ENCODE measurements at regions not wholly inside any gene's neighbourhood (a gene's known extent, or its start where the extent isn't known, plus 50 kb on each side); places are given as distances from the start of the nearest gene placed in this dataset.
"Not testable (repeated sequence)": the region's sequence is repeated elsewhere in the genome, so short reads cannot be mapped to it uniquely, and the experiment has no call there.

DNA sequence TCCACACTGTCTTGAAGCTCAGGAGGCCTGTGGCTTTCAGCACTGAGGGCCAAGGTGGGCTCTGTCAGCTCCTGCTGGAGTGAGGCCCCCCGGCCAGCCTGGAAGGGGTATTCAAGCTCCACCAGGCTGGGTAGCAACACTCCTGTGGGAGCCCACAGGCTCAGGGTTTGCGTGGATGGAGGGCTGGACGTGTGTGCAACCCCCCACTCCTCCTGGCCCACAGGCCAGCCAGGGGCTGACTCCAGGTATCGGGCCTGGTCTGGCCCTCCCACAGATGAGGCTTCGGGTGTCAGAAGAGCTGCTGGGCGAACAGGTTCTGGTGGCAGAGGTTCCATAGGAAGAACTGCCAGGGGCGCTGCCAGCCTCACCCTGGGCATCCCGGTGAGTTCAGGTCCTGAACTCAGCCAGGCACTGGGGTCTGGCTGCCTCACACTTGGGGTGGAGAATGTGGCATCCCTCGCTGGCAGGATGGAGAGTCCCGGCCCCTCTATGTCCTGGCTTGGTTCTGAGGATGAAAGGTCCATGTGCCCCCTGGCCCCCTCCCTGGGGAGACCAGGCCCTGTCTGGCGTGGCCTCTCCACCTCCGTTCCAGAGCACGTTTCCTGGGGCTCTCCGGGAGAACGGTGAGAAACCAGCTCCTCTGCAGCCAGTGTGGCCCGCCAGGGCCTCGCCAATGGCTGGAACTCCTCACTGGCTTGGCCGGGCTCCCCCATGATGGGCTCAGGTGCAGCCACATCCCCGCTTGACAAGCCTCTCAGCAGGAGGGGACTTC, 64.6 kb upstream of the TARDBP start:
- TF ChIP-seq ISL1 (CRISPR knock-in tag; IDR thresholded peaks at IDR 0.05) (no peak), ZNF8 (CRISPR knock-in tag; IDR thresholded peaks at IDR 0.05) (no peak), GLIS3 (CRISPR knock-in tag; IDR thresholded peaks at IDR 0.05) (no peak), TCF4 (CRISPR knock-in tag; IDR thresholded peaks at IDR 0.05; ENCODE audit: borderline replicate concordance) (no peak)
- no peak for ATAC-seq

GRCh38 chr1:10948463-10948775, 64.0 kb upstream of the TARDBP start:
- TF ChIP-seq CSDC2 (CRISPR knock-in tag; IDR thresholded peaks at IDR 0.05) (no peak), ZNF8 (CRISPR knock-in tag; IDR thresholded peaks at IDR 0.05) (no peak), GLIS3 (CRISPR knock-in tag; IDR thresholded peaks at IDR 0.05) (no peak), RARB (CRISPR knock-in tag; IDR thresholded peaks at IDR 0.05) (no peak)
- no peak for ATAC-seq

DNA sequence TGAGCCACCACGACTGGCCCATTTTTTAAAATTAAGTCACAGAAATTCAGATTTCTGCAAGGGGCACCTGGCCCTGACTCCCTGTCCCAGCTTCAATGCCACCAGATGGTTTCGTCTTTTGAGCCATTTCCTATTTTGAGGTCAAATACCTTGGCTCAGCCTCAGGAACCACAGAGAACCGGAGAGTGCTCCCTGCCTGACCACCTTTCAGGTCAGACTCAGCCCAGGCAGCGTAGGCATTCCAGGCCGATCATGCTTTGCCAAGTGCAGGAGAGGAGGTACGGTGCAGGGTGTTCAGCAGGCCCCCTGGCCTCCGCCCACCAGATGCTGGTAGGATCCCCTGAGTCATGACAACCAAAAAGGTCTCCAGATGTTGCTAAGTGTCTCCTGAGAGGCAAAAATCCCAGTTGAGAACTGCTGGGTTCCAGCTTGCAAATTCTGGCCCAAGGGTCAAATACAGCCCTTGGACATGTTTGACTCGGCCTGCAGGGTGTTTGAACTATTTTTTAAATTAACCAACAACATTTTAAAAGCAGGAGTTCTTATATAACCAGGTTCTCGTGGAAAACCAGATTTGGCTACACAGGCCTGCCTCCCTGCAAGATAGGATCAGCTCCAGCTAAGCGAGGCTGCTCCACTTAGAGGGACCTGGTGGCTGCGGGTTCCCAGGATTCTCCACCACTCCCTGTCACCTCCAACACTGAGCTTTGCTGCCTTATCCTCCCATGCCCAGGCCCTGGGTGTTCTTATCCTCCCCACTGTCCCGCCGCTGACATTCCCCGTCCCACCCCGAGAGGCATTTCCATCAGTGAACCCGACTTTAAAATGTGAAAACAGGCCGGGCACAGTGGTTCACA, 61.9 kb upstream of the TARDBP start:
- no peak for ATAC-seq
- TF ChIP-seq ZNF565 (CRISPR knock-in tag; conservative IDR thresholded peaks at IDR 0.05; ENCODE audit: low read depth) (no peak), RARB (CRISPR knock-in tag; IDR thresholded peaks at IDR 0.05) (no peak), PPARA (CRISPR knock-in tag; IDR thresholded peaks at IDR 0.05; ENCODE audit: borderline replicate concordance) (no peak), POU6F1 (CRISPR knock-in tag; IDR thresholded peaks at IDR 0.05; ENCODE audit: borderline replicate concordance, low read depth) (no peak), ESRRG (CRISPR knock-in tag; IDR thresholded peaks at IDR 0.05) (no peak), ZFP3 (CRISPR knock-in tag; IDR thresholded peaks at IDR 0.05) (no peak), BACH2 (CRISPR knock-in tag; IDR thresholded peaks at IDR 0.05; ENCODE audit: borderline replicate concordance) (no peak), ZFP30 (CRISPR knock-in tag; IDR thresholded peaks at IDR 0.05) (no peak), ZNF8 (CRISPR knock-in tag; IDR thresholded peaks at IDR 0.05) (no peak), GLIS3 (CRISPR knock-in tag; IDR thresholded peaks at IDR 0.05) (no peak), CSDC2 (CRISPR knock-in tag; IDR thresholded peaks at IDR 0.05) (no peak), OSR1 (CRISPR knock-in tag; IDR thresholded peaks at IDR 0.05) (no peak), ARNTL (CRISPR knock-in tag; IDR thresholded peaks at IDR 0.05; ENCODE audit: borderline replicate concordance, low read depth) (no peak), ISL1 (CRISPR knock-in tag; IDR thresholded peaks at IDR 0.05) (no peak), ZC3H10 (CRISPR knock-in tag; IDR thresholded peaks at IDR 0.05) (no peak)
- TF ChIP-seq, protein P1, sequence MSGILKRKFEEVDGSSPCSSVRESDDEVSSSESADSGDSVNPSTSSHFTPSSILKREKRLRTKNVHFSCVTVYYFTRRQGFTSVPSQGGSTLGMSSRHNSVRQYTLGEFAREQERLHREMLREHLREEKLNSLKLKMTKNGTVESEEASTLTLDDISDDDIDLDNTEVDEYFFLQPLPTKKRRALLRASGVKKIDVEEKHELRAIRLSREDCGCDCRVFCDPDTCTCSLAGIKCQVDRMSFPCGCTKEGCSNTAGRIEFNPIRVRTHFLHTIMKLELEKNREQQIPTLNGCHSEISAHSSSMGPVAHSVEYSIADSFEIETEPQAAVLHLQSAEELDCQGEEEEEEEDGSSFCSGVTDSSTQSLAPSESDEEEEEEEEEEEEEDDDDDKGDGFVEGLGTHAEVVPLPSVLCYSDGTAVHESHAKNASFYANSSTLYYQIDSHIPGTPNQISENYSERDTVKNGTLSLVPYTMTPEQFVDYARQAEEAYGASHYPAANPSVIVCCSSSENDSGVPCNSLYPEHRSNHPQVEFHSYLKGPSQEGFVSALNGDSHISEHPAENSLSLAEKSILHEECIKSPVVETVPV (CRISPR knock-in tag; IDR thresholded peaks at IDR 0.05): no peak
- TF ChIP-seq, protein P2, sequence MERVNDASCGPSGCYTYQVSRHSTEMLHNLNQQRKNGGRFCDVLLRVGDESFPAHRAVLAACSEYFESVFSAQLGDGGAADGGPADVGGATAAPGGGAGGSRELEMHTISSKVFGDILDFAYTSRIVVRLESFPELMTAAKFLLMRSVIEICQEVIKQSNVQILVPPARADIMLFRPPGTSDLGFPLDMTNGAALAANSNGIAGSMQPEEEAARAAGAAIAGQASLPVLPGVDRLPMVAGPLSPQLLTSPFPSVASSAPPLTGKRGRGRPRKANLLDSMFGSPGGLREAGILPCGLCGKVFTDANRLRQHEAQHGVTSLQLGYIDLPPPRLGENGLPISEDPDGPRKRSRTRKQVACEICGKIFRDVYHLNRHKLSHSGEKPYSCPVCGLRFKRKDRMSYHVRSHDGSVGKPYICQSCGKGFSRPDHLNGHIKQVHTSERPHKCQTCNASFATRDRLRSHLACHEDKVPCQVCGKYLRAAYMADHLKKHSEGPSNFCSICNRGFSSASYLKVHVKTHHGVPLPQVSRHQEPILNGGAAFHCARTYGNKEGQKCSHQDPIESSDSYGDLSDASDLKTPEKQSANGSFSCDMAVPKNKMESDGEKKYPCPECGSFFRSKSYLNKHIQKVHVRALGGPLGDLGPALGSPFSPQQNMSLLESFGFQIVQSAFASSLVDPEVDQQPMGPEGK (CRISPR knock-in tag; IDR thresholded peaks at IDR 0.05; ENCODE audit: borderline replicate concordance): no peak
- TF ChIP-seq, protein P3, sequence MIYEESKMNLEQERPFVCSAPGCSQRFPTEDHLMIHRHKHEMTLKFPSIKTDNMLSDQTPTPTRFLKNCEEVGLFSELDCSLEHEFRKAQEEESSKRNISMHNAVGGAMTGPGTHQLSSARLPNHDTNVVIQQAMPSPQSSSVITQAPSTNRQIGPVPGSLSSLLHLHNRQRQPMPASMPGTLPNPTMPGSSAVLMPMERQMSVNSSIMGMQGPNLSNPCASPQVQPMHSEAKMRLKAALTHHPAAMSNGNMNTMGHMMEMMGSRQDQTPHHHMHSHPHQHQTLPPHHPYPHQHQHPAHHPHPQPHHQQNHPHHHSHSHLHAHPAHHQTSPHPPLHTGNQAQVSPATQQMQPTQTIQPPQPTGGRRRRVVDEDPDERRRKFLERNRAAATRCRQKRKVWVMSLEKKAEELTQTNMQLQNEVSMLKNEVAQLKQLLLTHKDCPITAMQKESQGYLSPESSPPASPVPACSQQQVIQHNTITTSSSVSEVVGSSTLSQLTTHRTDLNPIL (CRISPR knock-in tag; IDR thresholded peaks at IDR 0.05; ENCODE audit: low read depth): no peak

- not testable (repeated sequence) for ATAC-seq
These were observed 61.2 kb upstream of the TARDBP start for GRCh38 chr1:10951298-10951697.

DNA sequence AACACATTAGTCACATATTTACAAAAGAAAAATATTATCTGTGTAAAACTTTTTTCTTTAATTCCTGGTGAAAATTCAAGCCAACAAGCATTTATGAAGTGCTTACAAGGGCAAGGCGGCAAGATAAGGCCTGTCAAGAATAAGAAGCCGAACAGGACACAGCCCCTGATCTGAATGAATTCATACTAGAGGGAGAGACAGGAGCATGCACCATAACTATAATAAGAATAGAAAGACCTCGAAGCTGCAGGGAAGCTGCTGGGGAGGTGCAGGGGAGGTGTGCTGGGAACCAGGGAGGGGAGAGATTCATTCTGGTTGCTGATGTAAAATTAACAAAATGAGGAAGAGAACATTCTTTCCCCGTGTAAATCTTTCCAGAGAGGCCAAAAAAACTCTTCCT, 60.5 kb upstream of the TARDBP start:
- no peak for TF ChIP-seq TOX (CRISPR knock-in tag; IDR thresholded peaks at IDR 0.05; ENCODE audit: borderline replicate concordance)
- no peak for TF ChIP-seq ESRRG (CRISPR knock-in tag; IDR thresholded peaks at IDR 0.05)
- TF ChIP-seq GLIS3 (CRISPR knock-in tag; IDR thresholded peaks at IDR 0.05): no peak
- no peak for TF ChIP-seq SNAI2 (CRISPR knock-in tag; IDR thresholded peaks at IDR 0.05)
- no peak for TF ChIP-seq ISL1 (CRISPR knock-in tag; IDR thresholded peaks at IDR 0.05)
- no peak for TF ChIP-seq PPARA (CRISPR knock-in tag; IDR thresholded peaks at IDR 0.05; ENCODE audit: borderline replicate concordance)
- no peak for ATAC-seq
